GM18517 (cell line): ENCODE measurements at regions not wholly inside any gene's neighbourhood (a gene's known extent, or its start where the extent isn't known, plus 50 kb on each side); places are given as distances from the start of the nearest gene placed in this dataset.

ENCODE experiments used
- ATAC-seq: cut with Tn5 transposase; IDR thresholded peaks from one replicate; pipeline ENCODE4 v1.9.1; 2021; ENCODE audit warnings: mild to moderate bottlenecking, moderate library complexity; ENCODE audit not compliant: unreplicated experiment

- no peak for ATAC-seq
These were observed 197.8 kb upstream of the MYT1L start for GRCh38 chr2:2528846-2529245.

DNA sequence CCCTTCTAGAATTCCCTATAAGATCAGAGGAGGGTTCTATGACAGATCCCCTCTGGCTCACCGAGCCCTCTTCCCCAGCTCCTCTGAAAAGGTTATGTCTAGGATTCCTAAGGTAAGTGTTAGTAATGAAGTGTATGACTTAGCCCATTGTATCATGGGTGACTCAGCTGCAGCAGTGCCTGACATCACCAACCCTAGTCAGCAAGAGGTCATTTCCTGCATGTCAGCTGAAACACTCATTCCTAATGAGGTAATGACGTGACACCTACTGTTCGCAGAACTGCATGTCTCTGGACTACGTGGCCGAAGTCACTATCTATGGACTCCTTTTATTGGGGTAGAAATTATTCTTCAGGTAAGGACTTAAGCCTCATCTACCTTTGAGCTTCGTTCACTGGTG lies 196.1 kb upstream of the MYT1L start:
- ATAC-seq, result no peak

DNA sequence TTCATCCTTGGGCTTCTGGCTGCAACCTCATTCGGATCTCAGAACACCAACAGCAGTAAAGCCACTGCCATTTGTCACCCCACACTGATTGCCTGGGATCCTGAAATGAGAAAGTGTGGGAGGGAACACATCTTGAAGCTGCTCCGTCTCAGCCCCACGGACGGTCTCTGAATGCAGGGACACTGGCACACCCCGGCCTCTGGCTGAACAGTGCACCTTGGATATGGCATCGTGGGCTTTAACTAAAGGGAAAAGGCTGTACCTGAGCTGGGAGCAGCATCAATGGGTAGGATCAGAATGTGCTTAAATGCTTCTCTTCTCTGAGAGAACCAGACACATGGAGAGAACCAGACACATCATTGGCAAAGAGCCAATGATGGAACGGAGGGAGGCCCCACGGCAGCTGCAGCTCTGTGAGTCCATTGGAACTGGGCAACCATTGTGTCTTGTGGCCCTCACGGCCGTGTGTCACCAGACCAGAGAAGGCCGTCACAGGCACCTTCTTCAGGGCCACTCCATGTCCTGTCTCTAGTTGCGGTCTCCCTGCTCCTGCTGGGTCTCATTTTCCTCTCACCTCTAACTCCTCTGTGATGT lies 193.4 kb upstream of the MYT1L start:
- ATAC-seq, result no peak

GRCh38 chr2:2523461-2524347 lies 192.6 kb upstream of the MYT1L start:
- ATAC-seq, result no peak

DNA sequence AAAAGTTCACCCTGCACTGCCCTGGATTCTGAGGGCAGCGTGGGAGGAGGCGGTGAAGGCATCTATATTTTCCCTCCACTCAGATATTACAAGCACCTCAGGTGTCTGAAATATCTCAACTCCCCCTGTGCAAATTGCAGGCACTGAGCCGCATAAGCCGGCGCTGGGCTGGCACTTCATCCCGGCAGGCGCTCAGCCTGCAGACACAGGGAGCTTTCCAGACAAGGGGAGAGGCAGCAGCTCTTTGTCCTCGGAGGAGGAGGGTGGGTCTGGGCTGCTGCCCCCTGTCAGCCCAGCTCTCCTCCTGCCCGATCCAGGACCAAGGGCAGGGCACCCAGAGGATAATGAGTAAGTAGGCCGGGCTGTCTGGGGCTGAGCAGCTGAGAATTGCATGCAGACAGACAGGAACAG lies 189.3 kb upstream of the MYT1L start:
- no peak for ATAC-seq

DNA sequence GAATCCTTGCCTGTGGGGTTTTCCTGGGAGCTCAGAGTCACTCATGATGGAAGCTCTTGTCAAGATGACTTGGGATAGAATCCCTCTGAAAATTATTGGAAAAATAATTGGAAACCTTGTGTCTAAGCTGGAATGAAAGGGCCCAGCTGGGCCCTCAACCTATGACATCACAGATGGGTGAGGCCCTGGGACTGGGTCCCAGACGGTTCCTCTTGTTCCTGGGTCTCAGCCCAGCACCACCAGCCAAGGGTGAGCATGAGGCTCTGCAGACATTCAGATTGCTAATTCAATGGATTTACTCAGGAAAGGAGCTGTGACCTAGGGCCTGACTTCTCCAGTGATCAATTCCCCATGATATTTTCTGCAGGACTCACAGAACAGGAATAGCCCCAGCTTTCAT lies 188.3 kb upstream of the MYT1L start:
- no peak for ATAC-seq

- no peak for ATAC-seq
These were observed 186.3 kb upstream of the MYT1L start for GRCh38 chr2:2517399-2517798.

DNA sequence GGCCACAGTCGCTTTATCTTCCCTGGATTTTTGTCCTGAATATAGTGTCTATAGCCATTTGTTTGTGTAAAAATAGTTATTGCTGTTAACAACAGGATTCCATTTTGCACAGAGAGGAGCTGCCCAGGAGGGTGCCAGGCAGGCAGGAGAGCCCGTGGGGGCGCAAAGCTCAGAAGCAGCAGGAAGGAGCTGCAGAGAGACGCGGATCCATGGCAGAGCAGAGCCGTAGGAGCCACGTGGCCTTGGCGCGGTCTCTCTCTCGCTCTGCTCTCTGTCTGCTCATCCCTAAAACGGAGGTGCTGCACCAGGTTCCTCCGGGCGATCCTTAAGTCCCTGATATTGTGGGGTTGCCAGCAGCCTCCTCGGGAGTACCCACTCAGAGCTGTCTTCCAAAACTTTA lies 185.3 kb upstream of the MYT1L start:
- no peak for ATAC-seq

GRCh38 chr2:2512931-2513330 lies 181.9 kb upstream of the MYT1L start:
- ATAC-seq, result no peak

DNA sequence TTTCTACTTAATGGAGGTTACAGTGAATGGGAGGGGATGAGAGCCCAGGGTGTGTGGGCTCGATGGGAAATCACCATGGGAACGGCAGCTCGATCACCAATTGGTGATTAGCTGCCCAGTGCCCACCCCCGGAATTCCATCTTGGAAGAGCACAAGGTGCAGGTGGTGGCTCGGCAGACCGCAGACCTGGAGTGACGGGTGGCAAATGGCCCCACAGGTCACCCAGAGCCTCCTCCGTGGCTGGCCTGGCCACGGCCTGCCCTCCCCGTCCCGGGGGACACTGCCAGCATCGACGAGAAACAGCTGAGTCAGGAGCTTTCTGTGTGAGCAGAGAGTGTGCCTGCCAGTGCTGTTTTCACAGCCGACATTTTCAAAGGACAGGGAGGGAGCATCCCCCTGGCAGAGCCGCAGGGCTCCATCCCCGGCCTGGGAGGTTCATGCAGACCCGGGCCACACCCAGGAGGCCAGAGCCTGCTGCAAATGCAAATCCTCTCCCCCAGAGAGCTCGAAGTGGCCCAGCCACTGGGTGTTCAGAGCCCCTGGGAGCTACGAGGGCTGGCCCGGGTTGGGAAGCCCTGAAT lies 176.4 kb upstream of the MYT1L start:
- ATAC-seq, result no peak

GRCh38 chr2:2506536-2506935 lies 175.5 kb upstream of the MYT1L start:
- ATAC-seq, result no peak

- ATAC-seq, result no peak
These were observed 174.5 kb upstream of the MYT1L start for GRCh38 chr2:2505604-2506003.

- ATAC-seq, result no peak
These were observed 172.9 kb upstream of the MYT1L start for GRCh38 chr2:2503864-2504418.

DNA sequence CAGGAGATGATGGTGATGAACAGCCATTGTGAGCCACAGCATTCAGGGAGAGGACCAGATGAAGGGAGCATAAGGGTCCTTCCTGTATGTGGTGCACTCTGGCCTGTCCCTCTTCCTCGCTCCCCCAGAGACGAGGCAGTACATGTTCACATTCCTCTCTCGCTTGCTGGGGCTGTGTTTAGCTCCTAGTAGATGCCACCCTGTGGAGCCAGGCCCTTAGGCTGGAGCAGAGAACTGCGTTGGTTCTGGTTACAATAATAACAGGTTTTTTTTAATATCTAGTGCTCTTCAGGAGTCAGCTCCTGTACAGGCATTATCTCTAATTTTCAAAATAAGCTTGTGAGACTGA lies 171.1 kb upstream of the MYT1L start:
- no peak for ATAC-seq

GRCh38 chr2:2501454-2502200 lies 170.6 kb upstream of the MYT1L start:
- ATAC-seq, result no peak

DNA sequence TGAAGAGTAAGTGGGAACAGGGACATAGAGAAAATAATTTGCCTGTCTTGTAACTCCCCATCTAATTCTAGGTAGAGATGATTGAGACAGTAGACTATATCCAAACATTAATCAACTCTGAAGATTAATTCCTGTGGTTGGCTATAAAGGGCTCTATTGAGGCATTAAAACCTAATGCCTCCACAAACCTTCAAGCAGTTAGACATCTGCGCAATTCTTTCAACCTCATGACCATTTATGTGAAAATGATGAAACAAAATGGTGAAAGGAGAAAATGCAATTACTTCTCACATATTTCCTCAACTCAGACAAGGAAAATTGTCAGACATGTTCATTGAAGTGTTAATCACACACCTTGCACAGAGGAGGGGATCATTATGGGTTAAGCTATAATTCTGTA lies 164.5 kb upstream of the MYT1L start:
- ATAC-seq, result no peak

- ATAC-seq, result no peak
These were observed 162.4 kb upstream of the MYT1L start for GRCh38 chr2:2493496-2493895.

DNA sequence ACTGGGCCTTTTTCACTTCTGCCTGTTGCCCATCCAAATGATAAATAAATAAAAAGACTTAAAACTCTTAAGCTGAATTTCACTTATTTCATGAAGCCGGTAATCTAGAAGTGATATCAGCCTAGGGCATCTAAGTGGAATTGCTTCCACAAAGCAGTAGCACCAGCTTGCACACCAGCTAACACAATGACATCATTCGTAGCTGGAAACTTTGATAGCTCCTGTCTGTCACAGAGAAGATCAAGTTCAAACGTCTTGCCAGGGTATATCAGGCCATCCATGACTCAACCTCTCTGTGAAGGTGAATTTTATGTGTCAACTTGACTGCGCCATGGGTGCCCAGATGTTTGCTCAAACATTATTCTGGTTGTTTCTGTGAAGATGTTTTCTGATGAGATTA lies 161.7 kb upstream of the MYT1L start:
- ATAC-seq, result no peak

- ATAC-seq, result no peak
These were observed 160.9 kb upstream of the MYT1L start for GRCh38 chr2:2491964-2492363.

DNA sequence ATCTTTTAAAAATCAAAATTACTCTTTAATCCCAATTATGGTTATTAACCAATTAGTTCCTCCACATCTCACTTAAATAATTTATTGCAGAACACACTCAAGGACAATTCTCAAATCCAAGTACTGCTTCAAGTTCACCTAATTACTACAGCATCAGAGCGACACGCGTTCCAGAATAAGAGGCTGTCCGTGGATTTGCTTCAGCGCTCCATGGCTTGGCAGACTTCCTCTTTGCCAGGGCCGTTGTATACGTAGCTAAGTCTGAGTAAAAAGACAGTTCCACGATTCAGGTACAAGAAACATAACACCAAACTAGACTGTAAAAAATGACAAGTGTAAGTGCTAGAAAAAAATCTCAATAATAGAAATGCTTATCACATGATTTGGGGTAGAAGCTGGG lies 153.2 kb upstream of the MYT1L start:
- ATAC-seq, result no peak

DNA sequence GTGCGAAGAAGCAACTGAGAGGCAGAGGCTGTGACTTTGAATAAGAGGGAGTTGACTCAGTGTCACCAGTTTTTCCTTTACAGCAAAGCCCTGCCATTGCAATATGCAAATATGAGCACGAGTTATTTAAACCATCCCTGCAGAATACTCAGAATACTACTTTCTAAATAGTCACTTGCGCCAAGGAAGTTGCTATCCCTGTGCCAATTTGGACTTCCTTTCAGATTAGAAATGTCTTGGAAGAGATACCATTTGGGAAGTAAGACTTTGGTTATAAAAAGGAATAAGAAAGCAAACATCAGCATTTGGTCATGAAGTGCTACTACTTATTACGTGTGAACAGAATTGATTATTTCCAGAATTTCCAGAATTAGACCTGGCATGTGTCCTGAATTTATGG lies 151.8 kb upstream of the MYT1L start:
- no peak for ATAC-seq
